ENCODE measurements at regions not wholly inside any gene's neighbourhood (a gene's known extent, or its start where the extent isn't known, plus 50 kb on each side); places are given as distances from the start of the nearest gene placed in this dataset.
"Not testable (repeated sequence)": the region's sequence is repeated elsewhere in the genome, so short reads cannot be mapped to it uniquely, and the experiment has no call there.

GRCh38 chr14:82872494-82872893 lies 1338.8 kb upstream of the SEL1L start:
- no peak for DNase-seq

- no peak for DNase-seq
These were observed 1345.3 kb upstream of the SEL1L start for GRCh38 chr14:82878951-82879350.

GRCh38 chr14:82879949-82880535 lies 1346.4 kb upstream of the SEL1L start:
- DNase-seq: no peak

GRCh38 chr14:82886670-82887069 lies 1353.0 kb upstream of the SEL1L start:
- no peak for DNase-seq

- no peak for DNase-seq
These were observed 1356.0 kb upstream of the SEL1L start for GRCh38 chr14:82889701-82890100.

- no peak for DNase-seq
These were observed 1362.8 kb upstream of the SEL1L start for GRCh38 chr14:82896476-82896875.

- DNase-seq: no peak
These were observed 1364.0 kb upstream of the SEL1L start for GRCh38 chr14:82897469-82898308.

- DNase-seq: peak; percentile 36
These were observed 1372.1 kb upstream of the SEL1L start for GRCh38 chr14:82905762-82906161.

GRCh38 chr14:82911930-82912329 lies 1378.3 kb upstream of the SEL1L start:
- no peak for DNase-seq

- DNase-seq: no peak
These were observed 1379.7 kb upstream of the SEL1L start for GRCh38 chr14:82913396-82913795.

- DNase-seq: no peak
These were observed 1381.7 kb upstream of the SEL1L start for GRCh38 chr14:82915381-82915780.

GRCh38 chr14:82935691-82936090 lies 1402.0 kb upstream of the SEL1L start:
- DNase-seq: no peak

GRCh38 chr14:82951171-82951570 lies 1417.5 kb upstream of the SEL1L start:
- no peak for DNase-seq

GRCh38 chr14:82963756-82964155 lies 1430.1 kb upstream of the SEL1L start:
- DNase-seq: no peak

- DNase-seq: no peak
These were observed 1454.0 kb upstream of the SEL1L start for GRCh38 chr14:82987502-82988124.

GRCh38 chr14:82994547-82994946 lies 1460.9 kb upstream of the SEL1L start:
- not testable (repeated sequence) for DNase-seq

- peak; percentile 1 for DNase-seq
These were observed 1466.1 kb upstream of the SEL1L start for GRCh38 chr14:82999802-83000201.

- DNase-seq: no peak
These were observed 1470.9 kb upstream of the SEL1L start for GRCh38 chr14:83004456-83005006.

- DNase-seq: peak; percentile 0
These were observed 1472.5 kb upstream of the SEL1L start for GRCh38 chr14:83006121-83006670.

GRCh38 chr14:83007052-83007451 lies 1473.4 kb upstream of the SEL1L start:
- DNase-seq: not testable (repeated sequence)

- no peak for DNase-seq
These were observed 1474.1 kb upstream of the SEL1L start for GRCh38 chr14:83007641-83008225.

GRCh38 chr14:83017296-83017695 lies 1483.6 kb upstream of the SEL1L start:
- DNase-seq: no peak

Measured in NCI-H345 (cell line).